ENCODE measurements at regions not wholly inside any gene's neighbourhood (a gene's known extent, or its start where the extent isn't known, plus 50 kb on each side); places are given as distances from the start of the nearest gene placed in this dataset.

DNA sequence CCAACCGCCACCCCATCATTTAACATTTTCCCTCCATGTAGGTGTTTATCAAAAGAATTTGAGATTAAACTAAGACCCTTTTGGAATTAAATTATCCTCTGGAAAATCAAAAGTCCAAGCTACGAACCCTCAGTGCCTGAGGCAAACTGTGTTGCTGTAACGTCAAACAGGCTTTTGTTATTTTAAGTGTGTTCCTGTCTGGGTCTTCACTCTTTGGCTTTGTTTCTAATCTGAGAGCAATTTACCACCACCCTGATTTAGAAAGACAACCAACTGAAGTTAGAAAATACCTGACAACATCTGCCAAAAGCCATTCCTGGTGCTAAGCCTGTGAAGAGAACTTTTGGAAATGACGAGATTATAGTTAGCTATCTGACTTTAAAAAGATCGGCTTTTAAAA, 199.9 kb downstream of the DIRAS2 start (continued):
- no peak for TF ChIP-seq EZH2phosphoT487 (IDR thresholded peaks at IDR 0.05; ENCODE audit: borderline replicate concordance, low read depth)
- TF ChIP-seq SIN3A (IDR thresholded peaks at IDR 0.05; ENCODE audit: borderline replicate concordance, low read depth, low read length) = no peak

GRCh38 chr9:90444609-90445204, 197.9 kb downstream of the DIRAS2 start:
- Histone ChIP-seq H3K4me3 (ENCODE audit: low read depth in 2 of 2, low read length in 1 of 2) (no peak overlapping the region), H3K9ac (no peak overlapping the region), H3K9me3 (no peaks in the 10 kb centered on the region), H3K4me1 (ENCODE audit: control insufficient read depth in 1 of 2, insufficient read depth in 2 of 2, low read depth in 1 of 2, low read length in 1 of 2) (peaks cover 0 to 3% of the 10 kb centered on the region in 2 experiments; a peak in 1 of 4 replicates), H3K27me3 (ENCODE audit: insufficient read depth) (no peaks in the 10 kb centered on the region), H4K20me1 (ENCODE audit: insufficient read depth) (no peaks in the 10 kb centered on the region), H2AFZ (ENCODE audit: low read depth) (no peak overlapping the region), H3K36me3 (replicated peaks in 1 of 2; ENCODE audit: control insufficient read depth in 1 of 2, insufficient read depth in 2 of 2, low read length in 1 of 2) (no peaks in the 10 kb centered on the region), H3F3A (replicated peaks; ENCODE audit: insufficient read depth) (no peaks in the 10 kb centered on the region), H3K27ac (ENCODE audit: low read depth in 2 of 2, low read length in 1 of 2) (no peak overlapping the region), H3K4me2 (no peak overlapping the region), H3K79me2 (ENCODE audit: insufficient read depth) (no peaks in the 10 kb centered on the region), H3K9me2 (no peaks in the 10 kb centered on the region)
- DNase-seq = no peak
- WGBS (ENCODE audit: low lambda C conversion rate) = 51% methylated on average over 6 of the region's 6 CpGs
- ChIA-PET CTCF (interaction anchor here (1.1 kb wide), 1 partner anchor 14 kb away, joined by 3 read pairs; no protein-coding TSS in a partner anchor), POLR2A (no interaction called here)
- no peak for TF ChIP-seq MEF2A (IDR thresholded peaks at IDR 0.05; ENCODE audit: borderline replicate concordance, low read depth)

DNA sequence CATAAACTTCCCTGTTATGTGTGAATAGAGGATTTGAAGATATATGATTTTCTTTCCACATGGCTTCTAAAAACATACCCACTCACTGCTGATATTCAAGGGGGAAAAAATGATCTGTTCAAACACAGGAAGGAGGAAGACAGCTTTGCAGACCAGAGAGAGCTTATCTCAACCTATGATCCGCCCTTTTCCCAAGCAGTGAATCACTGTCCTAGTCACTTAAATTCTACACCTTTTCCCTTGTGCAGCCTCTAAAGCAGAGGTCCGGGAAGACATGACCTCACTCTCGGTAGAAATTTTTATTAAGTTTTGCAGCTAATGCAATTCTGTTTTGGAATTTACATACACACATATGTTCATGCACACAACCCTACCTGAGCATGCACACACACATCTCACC, 197.2 kb downstream of the DIRAS2 start:
- Histone ChIP-seq H2AFZ (ENCODE audit: low read depth) (no peak overlapping the region), H3K79me2 (ENCODE audit: insufficient read depth) (no peaks in the 10 kb centered on the region), H3K9ac (no peak overlapping the region), H3K9me2 (no peaks in the 10 kb centered on the region), H3F3A (replicated peaks; ENCODE audit: insufficient read depth) (no peaks in the 10 kb centered on the region), H3K4me2 (no peak overlapping the region), H3K27ac (ENCODE audit: low read depth in 2 of 2, low read length in 1 of 2) (no peak overlapping the region), H3K27me3 (ENCODE audit: insufficient read depth) (no peaks in the 10 kb centered on the region), H3K4me1 (ENCODE audit: control insufficient read depth in 1 of 2, insufficient read depth in 2 of 2, low read depth in 1 of 2, low read length in 1 of 2) (peaks cover 0 to 3% of the 10 kb centered on the region in 2 experiments; a peak in 1 of 4 replicates), H4K20me1 (ENCODE audit: insufficient read depth) (no peaks in the 10 kb centered on the region), H3K36me3 (replicated peaks in 1 of 2; ENCODE audit: control insufficient read depth in 1 of 2, insufficient read depth in 2 of 2, low read length in 1 of 2) (no peaks in the 10 kb centered on the region), H3K9me3 (no peaks in the 10 kb centered on the region), H3K4me3 (ENCODE audit: low read depth in 2 of 2, low read length in 1 of 2) (no peak overlapping the region)
- no peak for DNase-seq
- WGBS (ENCODE audit: low lambda C conversion rate) = 37% methylated on average over 3 of the region's 3 CpGs
- CTCF ChIA-PET = interaction anchor here (1.1 kb wide), 1 partner anchor 14 kb away, joined by 3 read pairs; no protein-coding TSS in a partner anchor
- POLR2A ChIA-PET = no interaction called here
- TF ChIP-seq REST (IDR thresholded peaks at IDR 0.05; ENCODE audit: low read depth, low read length) = no peak
- TF ChIP-seq SMC3 (IDR thresholded peaks at IDR 0.05; ENCODE audit: low read depth, low read length) = no peak
- TF ChIP-seq NRF1 (IDR thresholded peaks at IDR 0.05; ENCODE audit: low read depth, low read length) = no peak
- no peak for TF ChIP-seq USF2 (IDR thresholded peaks at IDR 0.05; ENCODE audit: borderline replicate concordance, low read depth, low read length)
- no peak for TF ChIP-seq EP300 (IDR thresholded peaks at IDR 0.05; ENCODE audit: borderline replicate concordance in 1 of 2, low read depth in 1 of 2, low read length in 1 of 2)
- no peak for TF ChIP-seq RXRA (IDR thresholded peaks at IDR 0.05; ENCODE audit: borderline replicate concordance, low read depth)
- no peak for TF ChIP-seq RAD21 (IDR thresholded peaks at IDR 0.05; ENCODE audit: low read length)
- no peak for TF ChIP-seq IRF3 (IDR thresholded peaks at IDR 0.05; ENCODE audit: low read depth, low read length)
- no peak for TF ChIP-seq TCF12 (IDR thresholded peaks at IDR 0.05)
- TF ChIP-seq GATA2 (CRISPR knock-in tag; IDR thresholded peaks at IDR 0.05) = no peak
- TF ChIP-seq MAX (IDR thresholded peaks at IDR 0.05; ENCODE audit: low read depth) = no peak
- TF ChIP-seq FOXM1 (IDR thresholded peaks at IDR 0.05; ENCODE audit: low read depth) = no peak
- TF ChIP-seq, protein P1, sequence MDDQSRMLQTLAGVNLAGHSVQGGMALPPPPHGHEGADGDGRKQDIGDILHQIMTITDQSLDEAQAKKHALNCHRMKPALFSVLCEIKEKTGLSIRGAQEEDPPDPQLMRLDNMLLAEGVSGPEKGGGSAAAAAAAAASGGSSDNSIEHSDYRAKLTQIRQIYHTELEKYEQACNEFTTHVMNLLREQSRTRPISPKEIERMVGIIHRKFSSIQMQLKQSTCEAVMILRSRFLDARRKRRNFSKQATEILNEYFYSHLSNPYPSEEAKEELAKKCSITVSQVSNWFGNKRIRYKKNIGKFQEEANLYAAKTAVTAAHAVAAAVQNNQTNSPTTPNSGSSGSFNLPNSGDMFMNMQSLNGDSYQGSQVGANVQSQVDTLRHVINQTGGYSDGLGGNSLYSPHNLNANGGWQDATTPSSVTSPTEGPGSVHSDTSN (IDR thresholded peaks at IDR 0.05) = no peak
- TF ChIP-seq USF1 (IDR thresholded peaks at IDR 0.05; ENCODE audit: borderline replicate concordance, low read depth) = no peak
- no peak for TF ChIP-seq GABPA (IDR thresholded peaks at IDR 0.05; ENCODE audit: low read depth)

All from SK-N-SH (cell line).